ENCODE measurements at regions not wholly inside any gene's neighbourhood (a gene's known extent, or its start where the extent isn't known, plus 50 kb on each side); places are given as distances from the start of the nearest gene placed in this dataset.

GRCh38 chr7:124130-124949 lies 68.0 kb upstream of the FAM20C start:
- no peak for DNase-seq

- DNase-seq, result no peak
Observed at GRCh38 chr7:125061-125475, 67.3 kb upstream of the FAM20C start.

DNA sequence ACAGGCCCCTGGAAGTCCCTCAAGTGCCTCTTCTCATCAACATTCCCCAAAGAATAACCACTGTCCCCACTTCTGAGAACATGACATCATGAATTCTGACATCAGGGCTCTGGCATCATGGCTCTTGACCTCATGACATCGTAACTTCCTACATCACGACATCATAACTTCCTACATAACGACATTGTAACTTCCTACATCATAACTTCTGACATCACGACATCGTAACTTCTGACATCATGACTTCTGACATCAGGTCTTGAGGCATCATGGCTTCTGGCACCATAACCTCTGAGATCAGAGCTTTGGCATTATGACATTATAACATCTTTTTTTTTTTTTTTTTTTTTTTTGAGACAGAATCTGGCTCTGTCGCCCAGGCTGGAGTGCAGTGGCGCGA lies 66.7 kb upstream of the FAM20C start:
- DNase-seq, result no peak

DNA sequence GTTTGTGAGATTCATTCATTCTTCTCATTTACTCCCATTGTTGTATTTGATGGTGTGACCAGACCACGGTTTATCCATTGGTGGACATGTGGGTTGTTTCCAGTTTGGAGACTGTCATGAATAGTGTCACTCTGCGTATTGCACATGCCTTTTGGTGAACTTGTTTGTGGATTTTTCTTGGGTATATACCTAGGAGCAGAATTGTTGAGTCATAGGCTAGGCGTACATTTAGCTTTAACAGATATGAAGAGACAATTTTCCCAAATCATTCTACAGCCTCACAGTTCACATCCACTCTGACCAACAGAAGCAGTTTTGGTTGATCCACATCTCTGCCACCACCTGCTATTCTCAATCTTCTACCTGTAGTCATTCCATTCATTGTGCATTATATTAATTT lies 66.0 kb upstream of the FAM20C start:
- no peak for DNase-seq

- DNase-seq, result no peak
Observed at GRCh38 chr7:127064-127598, 65.2 kb upstream of the FAM20C start.

- DNase-seq, result no peak
Observed at GRCh38 chr7:128171-129080, 63.9 kb upstream of the FAM20C start.

DNA sequence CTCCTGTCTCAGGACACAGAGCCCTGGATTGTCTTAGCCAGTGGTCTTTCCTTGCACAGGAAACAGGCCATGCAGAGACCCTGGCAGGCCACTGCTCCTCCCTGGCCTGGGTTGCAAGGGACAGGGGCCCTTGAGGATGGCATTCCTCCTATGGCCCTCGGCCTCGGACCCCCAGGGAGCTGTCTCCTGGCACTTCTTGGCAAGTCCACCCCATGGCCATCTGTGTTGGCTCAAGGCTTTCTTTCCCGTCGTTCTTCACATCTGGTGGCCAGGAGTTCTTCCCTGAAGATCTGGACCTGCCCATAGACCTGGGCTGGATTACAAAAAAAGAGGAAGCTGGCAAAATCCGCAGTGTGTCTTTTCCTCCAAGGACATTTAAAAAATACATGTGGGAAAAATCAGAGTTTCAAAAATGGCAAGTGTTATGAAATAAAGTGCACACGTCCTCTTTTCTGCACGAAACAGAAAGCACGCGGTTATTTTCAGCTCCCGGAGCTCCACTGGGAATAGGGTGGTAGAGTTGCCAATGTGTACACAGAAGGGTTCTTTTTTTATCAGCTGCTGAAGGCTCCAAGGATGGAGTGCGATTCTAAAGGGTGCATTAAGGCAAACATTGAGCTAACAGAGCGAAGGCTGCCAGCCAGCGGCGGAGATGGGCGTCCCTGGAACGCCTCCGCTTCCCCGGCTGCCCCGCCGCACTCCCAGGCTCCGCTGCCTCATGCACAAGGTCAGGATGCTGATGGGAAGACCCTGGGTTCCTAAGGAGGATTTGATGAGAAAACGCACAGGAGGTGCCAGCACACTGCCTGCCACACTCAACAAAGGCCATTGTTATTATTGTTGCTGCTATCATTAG lies 62.8 kb upstream of the FAM20C start:
- peak; percentile 85 for DNase-seq

GRCh38 chr7:130222-130572 lies 62.2 kb upstream of the FAM20C start:
- DNase-seq, result no peak

DNA sequence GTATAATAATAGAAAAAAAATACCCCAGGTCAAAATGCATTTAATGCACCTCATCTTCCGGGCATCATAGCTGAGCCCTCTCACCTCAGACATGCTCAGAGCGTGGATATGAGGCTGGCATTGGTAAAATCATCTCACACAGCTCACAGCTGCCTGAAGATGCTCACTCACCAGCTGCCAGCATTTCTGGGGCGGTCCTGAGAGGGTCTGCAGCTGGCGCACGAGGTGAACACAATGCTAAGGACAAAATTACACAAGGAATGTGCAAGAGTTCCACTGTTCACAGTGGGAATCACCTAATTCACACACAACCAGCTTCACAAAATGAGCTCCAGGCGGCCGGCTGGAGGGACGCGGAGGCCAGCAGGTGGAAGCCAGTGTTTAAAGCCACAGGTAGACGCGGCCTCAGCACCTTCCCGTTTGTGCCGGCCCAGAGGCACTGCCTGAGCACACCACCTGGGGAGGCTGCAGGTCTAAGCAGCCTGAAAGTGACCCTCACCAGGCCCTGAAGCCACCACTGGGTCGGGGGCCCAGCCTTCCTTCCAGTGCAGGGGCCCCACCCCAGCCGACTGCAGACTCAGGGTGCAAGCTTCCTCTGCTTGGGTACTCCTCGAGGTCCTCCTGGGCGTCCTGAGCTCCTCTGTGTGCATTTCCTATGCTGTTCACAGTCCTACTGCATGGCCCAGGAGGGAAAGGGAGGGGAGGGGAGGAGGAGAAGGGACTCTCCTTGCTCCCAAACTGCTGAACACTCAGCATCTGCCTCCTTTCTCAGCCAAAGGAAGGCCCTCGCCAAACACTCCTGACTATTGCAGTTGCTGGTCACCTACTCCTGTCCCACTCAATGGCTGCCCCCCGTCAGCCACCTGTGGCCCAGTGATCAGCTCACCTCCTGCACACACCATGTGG lies 61.2 kb upstream of the FAM20C start:
- DNase-seq, result peak; percentile 18

GRCh38 chr7:131781-132482 lies 60.4 kb upstream of the FAM20C start:
- DNase-seq, result peak; percentile 29

- DNase-seq, result no peak
Observed at GRCh38 chr7:132899-133298, 59.5 kb upstream of the FAM20C start.

DNA sequence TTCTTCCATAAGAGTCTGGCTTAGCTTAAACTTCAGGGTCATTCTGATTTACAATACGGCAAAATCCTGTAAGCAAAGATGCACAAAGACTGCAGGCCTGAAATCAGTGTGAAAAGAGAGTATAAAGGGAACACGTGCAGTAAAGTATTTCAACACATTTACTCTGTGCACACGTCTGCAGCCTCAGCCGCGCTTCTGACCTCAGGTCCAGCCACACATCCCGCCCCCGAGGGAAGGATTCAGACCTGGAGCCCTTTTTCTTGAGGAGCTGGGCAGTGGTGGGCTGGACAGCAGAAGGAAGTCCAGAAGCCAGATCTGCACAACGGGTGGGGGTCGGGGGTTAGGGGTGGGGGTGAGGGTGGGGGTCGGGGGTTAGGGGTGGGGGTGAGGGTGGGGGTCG lies 58.9 kb upstream of the FAM20C start:
- no peak for DNase-seq

DNA sequence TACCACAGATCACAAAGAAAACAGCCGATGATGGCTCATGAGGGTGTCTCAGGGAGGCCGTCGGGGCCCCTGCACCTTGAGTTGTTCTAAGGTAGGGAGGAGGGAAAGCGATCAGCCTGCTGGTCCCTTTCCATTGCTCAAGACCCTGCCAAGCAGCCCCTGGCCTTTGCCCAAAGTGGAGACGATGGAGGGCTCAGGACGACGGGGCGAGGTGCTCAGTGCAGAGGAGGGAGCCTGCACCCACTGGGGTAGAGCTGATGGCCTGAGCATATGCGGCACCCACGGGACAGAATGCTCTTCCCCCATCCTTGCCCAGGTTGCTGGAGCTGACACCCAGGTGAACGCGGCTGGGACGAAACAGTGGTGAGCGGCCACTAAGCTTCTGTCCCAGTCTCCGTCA lies 58.3 kb upstream of the FAM20C start:
- no peak for DNase-seq

GRCh38 chr7:134561-135256 lies 57.7 kb upstream of the FAM20C start:
- no peak for DNase-seq

GRCh38 chr7:135257-135653 lies 57.1 kb upstream of the FAM20C start:
- no peak for DNase-seq

DNA sequence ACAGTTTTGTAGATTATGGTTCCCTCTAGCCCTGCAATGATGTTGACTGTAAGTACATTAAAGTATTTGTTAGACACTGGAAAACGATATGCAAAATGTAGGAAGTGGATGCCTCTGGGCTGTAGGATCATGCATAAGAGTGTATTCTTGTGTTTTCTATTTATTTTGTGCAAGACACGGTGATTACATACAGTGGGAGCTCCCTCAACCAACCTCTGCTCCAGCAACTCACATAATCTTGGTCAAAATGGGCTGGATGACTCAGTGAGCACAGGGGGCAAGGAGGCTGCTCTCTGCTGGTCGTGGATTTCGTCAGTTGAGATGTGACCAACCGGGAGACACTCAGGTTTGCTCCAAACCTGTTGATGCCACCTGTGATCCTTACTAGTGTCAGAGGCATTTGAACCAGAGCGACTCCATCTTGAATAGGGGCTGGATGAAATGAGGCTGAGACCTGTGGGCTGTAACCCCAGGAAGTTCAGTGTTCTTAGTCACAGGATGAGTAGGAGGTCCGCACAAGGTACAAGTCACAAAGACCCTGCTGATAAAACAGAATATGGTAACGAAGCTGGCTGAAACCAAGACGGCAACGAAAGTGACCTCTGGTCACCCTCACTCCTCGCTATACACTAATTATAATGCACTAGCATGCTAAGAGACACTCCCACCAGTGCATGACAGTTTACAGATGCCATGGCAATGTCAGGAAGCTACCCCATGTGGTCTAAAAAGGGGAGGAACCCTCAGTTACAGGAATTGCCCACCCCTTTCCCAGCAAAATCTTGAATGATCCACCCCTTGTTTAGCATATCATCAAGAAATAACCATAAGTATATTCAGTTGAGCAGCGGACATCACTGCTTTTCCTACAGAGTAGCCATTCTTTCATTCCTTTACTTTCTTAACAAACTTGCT lies 56.4 kb upstream of the FAM20C start:
- DNase-seq, result no peak

DNA sequence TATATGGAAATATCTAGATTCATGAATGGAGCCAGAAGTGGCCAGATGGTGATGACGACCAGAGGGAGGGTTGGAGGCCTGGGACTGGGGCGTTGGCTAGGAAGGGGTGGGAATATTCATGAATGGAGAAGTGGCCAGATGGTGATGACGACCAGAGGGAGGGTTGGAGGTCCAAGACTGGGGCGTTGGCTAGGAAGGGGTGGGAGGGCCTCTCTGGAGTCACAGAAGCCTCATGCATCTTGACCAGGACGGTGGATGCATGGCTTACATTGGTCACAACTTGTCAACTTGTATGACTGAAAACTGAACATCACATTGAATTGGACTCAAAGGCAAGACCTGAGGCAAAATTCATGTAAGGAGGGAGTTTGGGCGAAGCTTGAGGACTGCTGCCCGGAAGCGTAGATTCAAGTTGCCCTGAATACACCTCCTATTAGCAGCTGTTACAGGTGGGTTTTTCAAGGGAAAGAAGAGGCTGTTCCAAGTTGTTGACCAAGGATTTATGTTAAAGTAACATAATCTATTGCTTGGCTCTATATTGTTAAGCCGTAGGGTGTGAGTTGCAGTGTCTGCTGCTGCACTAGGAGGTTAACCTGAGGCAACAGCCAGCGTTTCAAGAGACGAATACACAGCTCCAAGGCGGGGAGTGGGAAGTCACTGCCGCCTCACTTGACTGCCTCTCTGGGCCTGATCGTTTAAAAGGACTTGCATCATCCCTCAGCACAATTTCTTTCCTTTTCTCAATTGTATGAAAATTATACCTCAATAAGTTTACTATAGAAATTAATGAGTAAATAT lies 55.1 kb upstream of the FAM20C start:
- DNase-seq, result no peak

DNA sequence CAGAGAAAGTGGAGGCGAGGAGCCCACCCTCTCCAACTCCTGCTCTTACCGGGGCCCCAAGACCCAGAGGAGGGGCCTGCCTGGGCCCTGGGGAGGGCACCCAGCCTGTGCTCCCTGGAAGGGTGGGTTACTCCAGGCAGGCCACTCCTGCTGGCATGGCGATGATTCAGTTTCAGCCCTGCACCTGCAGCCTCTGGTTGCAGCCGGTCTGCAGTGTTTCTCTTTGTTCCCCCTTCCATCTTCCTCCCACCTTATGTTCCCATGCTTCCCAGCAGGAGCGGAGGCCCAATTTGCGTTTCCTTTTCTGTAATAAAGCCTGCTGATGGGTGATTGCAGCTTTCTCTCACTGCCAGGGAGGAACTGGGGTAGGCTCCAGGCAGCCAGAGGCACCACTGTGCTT lies 53.2 kb upstream of the FAM20C start:
- DNase-seq, result no peak
